Fibroblast of pulmonary artery (primary cell): ENCODE measurements at regions not wholly inside any gene's neighbourhood (a gene's known extent, or its start where the extent isn't known, plus 50 kb on each side); places are given as distances from the start of the nearest gene placed in this dataset.
A peak's percentile ranks its signal among the peaks of the same experiment; 100 is the strongest.
"Not testable (repeated sequence)": the region's sequence is repeated elsewhere in the genome, so short reads cannot be mapped to it uniquely, and the experiment has no call there.

ENCODE experiments used
- DNase-seq: peaks from one replicate; pipeline ENCODE4 v3.0.0-alpha.2; 2010; ENCODE audit warnings: low read depth
- H3K4me3 ChIP-seq: replicated peaks from 2 replicates; pipeline ENCODE4 v1.5.1; 2011; ENCODE audit warnings: low read depth, mild to moderate bottlenecking, control low read depth, low read length, moderate library complexity
- TF ChIP-seq, protein P1 (sequence below): IDR thresholded peaks from 2 replicates; pipeline ENCODE4 v1.5.1; 2011; ENCODE audit warnings: mild to moderate bottlenecking, control low read depth, low read length, inconsistent platforms; ENCODE audit errors: missing control alignments

DNA sequence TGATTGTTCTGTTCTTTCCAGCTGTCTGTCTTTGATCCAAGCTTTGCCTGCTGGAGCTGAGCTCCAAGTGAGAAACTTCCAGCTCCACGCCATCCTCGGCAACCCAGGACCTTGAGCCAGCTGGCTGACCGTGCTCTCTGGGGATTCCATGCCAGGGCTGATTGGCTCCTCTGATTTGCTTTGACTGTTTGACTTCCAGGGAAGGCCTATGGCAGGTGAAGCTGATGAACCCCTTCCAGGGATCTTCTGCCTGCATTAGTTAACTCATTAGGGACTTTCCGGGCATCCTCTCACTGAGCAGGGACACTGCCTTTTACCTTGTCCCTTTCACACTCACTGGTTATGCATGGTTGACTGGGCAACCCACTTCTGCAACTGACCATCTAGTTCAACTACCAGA, 406.1 kb downstream of the RPS6KC1 start:
- no peak overlapping the region for H3K4me3 ChIP-seq
- no peak for DNase-seq
- TF ChIP-seq, protein P1, sequence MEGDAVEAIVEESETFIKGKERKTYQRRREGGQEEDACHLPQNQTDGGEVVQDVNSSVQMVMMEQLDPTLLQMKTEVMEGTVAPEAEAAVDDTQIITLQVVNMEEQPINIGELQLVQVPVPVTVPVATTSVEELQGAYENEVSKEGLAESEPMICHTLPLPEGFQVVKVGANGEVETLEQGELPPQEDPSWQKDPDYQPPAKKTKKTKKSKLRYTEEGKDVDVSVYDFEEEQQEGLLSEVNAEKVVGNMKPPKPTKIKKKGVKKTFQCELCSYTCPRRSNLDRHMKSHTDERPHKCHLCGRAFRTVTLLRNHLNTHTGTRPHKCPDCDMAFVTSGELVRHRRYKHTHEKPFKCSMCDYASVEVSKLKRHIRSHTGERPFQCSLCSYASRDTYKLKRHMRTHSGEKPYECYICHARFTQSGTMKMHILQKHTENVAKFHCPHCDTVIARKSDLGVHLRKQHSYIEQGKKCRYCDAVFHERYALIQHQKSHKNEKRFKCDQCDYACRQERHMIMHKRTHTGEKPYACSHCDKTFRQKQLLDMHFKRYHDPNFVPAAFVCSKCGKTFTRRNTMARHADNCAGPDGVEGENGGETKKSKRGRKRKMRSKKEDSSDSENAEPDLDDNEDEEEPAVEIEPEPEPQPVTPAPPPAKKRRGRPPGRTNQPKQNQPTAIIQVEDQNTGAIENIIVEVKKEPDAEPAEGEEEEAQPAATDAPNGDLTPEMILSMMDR = no peak

DNA sequence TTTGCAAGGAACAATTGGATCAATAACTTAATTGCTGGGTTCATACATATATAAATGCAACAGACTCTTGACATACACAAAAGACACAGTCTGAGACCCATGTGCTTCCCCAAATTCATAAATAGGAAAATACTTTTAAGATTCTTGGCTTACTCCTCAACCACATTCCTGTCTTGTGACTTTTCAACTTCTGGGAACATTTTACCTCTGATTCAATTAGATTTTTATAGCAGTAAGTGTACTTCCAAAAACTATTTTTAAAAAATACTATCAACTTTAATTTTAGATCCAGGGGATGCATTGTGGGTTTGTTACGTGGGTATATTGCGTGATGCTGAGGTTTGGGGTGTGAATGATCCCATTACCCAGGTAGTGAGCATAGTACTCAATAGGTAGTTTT, 406.7 kb downstream of the RPS6KC1 start:
- H3K4me3 ChIP-seq = no peak overlapping the region
- no peak for DNase-seq
- TF ChIP-seq, protein P1 = no peak

DNA sequence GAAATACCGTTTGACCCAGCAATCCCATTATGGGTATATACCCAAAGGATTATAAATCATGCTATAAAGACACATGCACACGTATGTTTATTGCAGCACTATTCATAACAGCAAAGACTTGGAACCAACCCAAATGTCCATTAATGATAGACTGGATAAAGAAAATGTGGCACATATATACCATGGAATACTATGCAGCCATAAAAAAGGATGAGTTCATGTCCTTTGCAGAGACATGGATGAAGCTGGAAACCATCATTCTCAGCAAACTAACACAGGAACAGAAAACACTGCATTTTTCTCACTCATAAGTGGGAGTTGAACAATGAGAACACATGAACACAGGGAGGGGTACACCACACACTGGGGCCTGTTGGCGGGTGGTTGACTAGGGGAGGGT, 411.3 kb downstream of the RPS6KC1 start:
- not testable (repeated sequence) for DNase-seq, H3K4me3 ChIP-seq

DNA sequence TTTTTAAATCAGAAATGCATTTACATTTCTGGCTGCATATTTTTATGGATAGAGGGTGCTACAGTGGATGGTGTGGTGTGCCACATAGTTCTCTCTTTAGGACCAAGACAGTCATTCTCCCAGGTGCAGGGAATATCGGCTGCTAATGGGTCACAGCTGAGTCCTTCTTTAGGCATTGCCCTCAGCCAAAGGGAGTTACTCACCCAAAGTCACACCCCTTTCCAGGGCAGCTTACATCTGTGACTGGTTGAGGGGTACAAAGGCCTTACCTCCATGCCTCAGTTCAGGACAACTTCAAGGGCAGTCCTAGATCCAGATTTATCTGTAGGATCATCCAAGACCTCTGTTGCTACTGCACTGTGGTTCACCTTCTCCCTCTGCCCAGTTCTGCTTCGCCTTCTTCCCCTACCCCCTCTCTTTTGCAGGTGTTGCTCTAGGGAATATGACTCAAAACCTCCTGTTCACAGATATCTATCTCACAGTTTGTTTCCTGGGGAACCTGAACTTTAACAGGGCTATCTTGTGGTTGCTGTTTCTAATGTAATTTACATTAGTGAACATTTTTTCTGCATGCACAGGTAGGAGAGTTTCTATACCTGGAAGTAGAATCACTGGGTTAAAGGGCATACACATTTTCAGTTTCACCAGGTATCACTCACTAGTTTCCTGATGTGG, 413.9 kb downstream of the RPS6KC1 start:
- TF ChIP-seq, protein P1 = no peak
- no peak overlapping the region for H3K4me3 ChIP-seq
- DNase-seq = no peak

DNA sequence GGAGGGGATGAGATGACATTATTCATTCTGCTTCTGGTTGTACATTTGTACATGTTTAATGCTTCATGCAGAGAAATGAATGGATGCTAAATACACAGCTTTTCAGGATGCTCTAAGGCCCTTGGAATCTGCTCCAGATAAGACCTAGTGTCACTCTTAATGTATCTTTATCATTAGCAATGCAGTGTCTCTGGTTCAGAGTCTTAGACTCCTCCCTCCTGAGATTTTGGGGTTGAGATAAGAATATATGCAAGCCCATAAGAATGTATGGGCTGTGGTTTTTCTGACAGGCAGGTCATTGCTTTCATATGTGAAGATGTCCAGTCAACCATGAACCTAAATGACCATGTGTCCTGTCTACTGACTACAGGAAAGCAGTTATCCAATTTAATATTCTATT, 415.5 kb downstream of the RPS6KC1 start:
- no peak overlapping the region for H3K4me3 ChIP-seq
- TF ChIP-seq, protein P1 = no peak
- DNase-seq = no peak

DNA sequence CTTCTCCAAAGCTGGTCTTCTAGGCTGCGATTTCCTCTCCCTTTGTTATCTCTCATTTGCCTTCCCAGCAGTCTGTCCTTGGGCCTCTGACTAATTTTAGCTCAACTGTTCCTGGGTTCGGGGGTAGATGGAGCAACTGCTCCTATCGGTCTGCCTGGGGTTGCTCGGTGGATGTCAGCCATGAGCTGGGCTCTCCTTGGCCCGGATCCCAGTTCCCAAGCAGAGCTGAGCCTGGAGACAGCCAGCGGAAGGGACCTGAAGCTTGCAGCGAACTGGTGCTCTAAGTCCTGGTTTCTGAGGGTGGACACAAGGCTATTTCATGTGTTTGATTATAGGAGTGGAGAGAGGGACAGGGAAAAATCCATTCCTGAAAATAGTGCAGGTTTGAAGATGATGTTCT, 423.0 kb downstream of the RPS6KC1 start:
- H3K4me3 ChIP-seq = no peak overlapping the region
- TF ChIP-seq, protein P1 = no peak
- DNase-seq = peak; percentile 0

DNA sequence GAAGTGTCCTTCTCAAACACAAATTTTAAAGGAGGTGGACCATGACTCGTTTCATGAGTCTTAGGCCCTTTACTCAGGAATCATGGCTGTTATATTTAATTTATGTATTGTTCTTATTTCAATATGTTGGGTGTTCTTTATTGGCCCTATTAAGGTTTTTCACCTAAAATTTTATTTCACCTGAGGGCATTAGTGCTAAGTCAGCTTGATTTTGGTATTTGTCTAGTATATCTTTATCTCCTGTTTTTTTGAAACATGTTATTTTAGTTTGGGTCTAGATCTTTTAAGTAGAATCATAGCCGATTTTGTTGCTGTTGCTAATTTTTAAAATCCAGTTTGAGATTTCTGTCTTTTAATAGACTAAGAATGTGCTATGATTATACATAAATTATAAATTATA, 430.4 kb downstream of the RPS6KC1 start:
- TF ChIP-seq, protein P1 = no peak
- DNase-seq = no peak
- H3K4me3 ChIP-seq = no peak overlapping the region

DNA sequence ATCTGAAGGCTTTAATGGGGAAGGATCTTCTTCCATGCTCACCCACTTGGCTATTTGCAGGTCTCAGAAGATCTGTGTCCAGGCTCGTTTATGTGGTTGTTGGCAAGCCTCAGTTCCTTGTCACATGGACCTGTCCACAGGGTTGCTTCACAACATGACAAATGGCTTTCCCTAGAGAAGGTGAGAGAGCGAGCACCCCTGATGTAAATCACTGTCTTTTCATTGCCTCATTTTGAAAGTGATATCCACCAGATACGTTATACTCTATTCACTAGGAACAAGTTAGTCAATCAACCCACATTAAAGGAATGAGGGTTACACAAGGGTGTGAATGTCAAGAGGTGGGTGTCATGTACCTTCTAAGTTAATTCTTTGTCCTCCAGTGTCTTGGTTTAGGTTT, 433.3 kb downstream of the RPS6KC1 start:
- DNase-seq = no peak
- TF ChIP-seq, protein P1 = no peak
- H3K4me3 ChIP-seq = no peak overlapping the region
